LNCaP clone FGC (cell line): ENCODE measurements at regions not wholly inside any gene's neighbourhood (a gene's known extent, or its start where the extent isn't known, plus 50 kb on each side); places are given as distances from the start of the nearest gene placed in this dataset.

Experiments
- DNase-seq: peaks from one replicate; pipeline ENCODE4 v3.0.0-alpha.2; 2011; ENCODE audit warnings: low read depth
- H3K4me3 ChIP-seq: 2 replicates; pipeline ENCODE4 v1.5.1; 2011; ENCODE audit warnings: mild to moderate bottlenecking, low read depth, low read length, control low read depth
- CTCF ChIP-seq: IDR thresholded peaks from 2 replicates; pipeline ENCODE4 v1.5.1; 2012; ENCODE audit warnings: mild to moderate bottlenecking; ENCODE audit not compliant: control insufficient read depth, insufficient read depth; ENCODE audit errors: extremely low read depth

GRCh38 chr6:149248693-149249369 lies 68.7 kb upstream of the TAB2 start:
- no peak for DNase-seq
- no peak overlapping the region for H3K4me3 ChIP-seq
- no peak for TF ChIP-seq CTCF

GRCh38 chr6:149249370-149250357 lies 67.8 kb upstream of the TAB2 start:
- DNase-seq: no peak
- no peak for TF ChIP-seq CTCF
- H3K4me3 ChIP-seq: no peak overlapping the region

GRCh38 chr6:149250951-149251350 lies 66.6 kb upstream of the TAB2 start:
- no peak for TF ChIP-seq CTCF
- no peak for DNase-seq
- H3K4me3 ChIP-seq: no peak overlapping the region

- DNase-seq: no peak
- H3K4me3 ChIP-seq: no peak overlapping the region
- no peak for TF ChIP-seq CTCF
These were observed 64.9 kb upstream of the TAB2 start for GRCh38 chr6:149252622-149253021.

- no peak for DNase-seq
- no peak overlapping the region for H3K4me3 ChIP-seq
- TF ChIP-seq CTCF: no peak
These were observed 63.3 kb upstream of the TAB2 start for GRCh38 chr6:149254253-149254652.

- no peak for TF ChIP-seq CTCF
- no peak for DNase-seq
- H3K4me3 ChIP-seq: no peak overlapping the region
These were observed 57.8 kb upstream of the TAB2 start for GRCh38 chr6:149259753-149260152.
